HepG2 (cell line): ENCODE measurements at regions not wholly inside any gene's neighbourhood (a gene's known extent, or its start where the extent isn't known, plus 50 kb on each side); places are given as distances from the start of the nearest gene placed in this dataset.

Source experiments
- ATAC-seq: fragments of 200-7000 bp; cut with Tn5 transposase; 3 replicates; pipeline ENCODE4 v1.9.1; 2020; ENCODE audit warnings: mild to moderate bottlenecking, moderate library complexity
- BruUV-seq: library from RNA; stranded (reverse); fragments of 400-500 nt; replicated peaks from 2 replicates; lab custom pipeline; 2021; lab: Mats Ljungman, UMichigan
- CTCF ChIA-PET: fragments of 300-600 bp; formaldehyde crosslinking; extraction: SDS; loops from one replicate; lab custom pipeline; 2021; ENCODE audit warnings: low total read pairs, inconsistent platforms, low intra/inter-chr PET ratio; lab: Yijun Ruan, JAX
- POLR2A ChIA-PET: fragments of 350-600 bp; sonication (Branson Sonifier 250); formaldehyde crosslinking; loops from one replicate; lab custom pipeline; 2020; ENCODE audit warnings: antibody characterized with exemption, inconsistent platforms; lab: Yijun Ruan, JAX
- DNase-seq: peaks from one replicate; pipeline ENCODE4 v3.0.0-alpha.2; 2015; ENCODE audit warnings: low spot score
- FAIRE-seq: peaks from 3 replicates; lab custom pipeline; 2011; peaks lifted over from hg19 to GRCh38; lab: Jason Lieb, UNC
- H2AFZ ChIP-seq: one replicate; pipeline ENCODE4 v1.6.1; 2011; ENCODE audit warnings: low read length, inconsistent platforms
- H3K27ac ChIP-seq: fragments of 300-600 bp; 3 replicates; pipeline ENCODE4 v1.8.0; 2011; ENCODE audit warnings: mixed run types, mild to moderate bottlenecking, mixed read lengths, low read length, inconsistent platforms; ENCODE audit not compliant: insufficient read depth; ENCODE audit errors: extremely low read length
- H3K27me3 ChIP-seq, 2 experiments: fragments of 200-600 bp in 1 of 2; 2 replicates in 1 of 2; 3 replicates in 1 of 2; pipeline versions ENCODE4 v1.6.0 to v1.8.0; 2011; ENCODE audit warnings: low read length in 2 of 2, mild to moderate bottlenecking in 2 of 2, moderate library complexity in 2 of 2, inconsistent platforms in 1 of 2; ENCODE audit not compliant: insufficient read depth in 2 of 2, control insufficient read depth in 1 of 2
- H3K36me3 ChIP-seq, 2 experiments: fragments of 200-600 bp in 1 of 2; replicated peaks in 1 of 2; 2 replicates in 1 of 2; 3 replicates in 1 of 2; pipeline versions ENCODE4 v1.5.1 to v1.8.0; 2011; ENCODE audit warnings: low read length in 2 of 2, inconsistent platforms in 1 of 2; ENCODE audit not compliant: insufficient read depth in 2 of 2, control insufficient read depth in 1 of 2
- H3K4me1 ChIP-seq: 2 replicates; pipeline ENCODE4 v1.5.1; 2012; ENCODE audit warnings: low read length, inconsistent platforms; ENCODE audit not compliant: insufficient read depth
- H3K4me2 ChIP-seq: 2 replicates; pipeline ENCODE4 v1.6.0; 2011; ENCODE audit warnings: low read depth, low read length, inconsistent platforms
- H3K4me3 ChIP-seq, 3 experiments: fragments of 200-600 bp in 1 of 3; sonication (generic), shearing (Covaris generic) in 1 of 3; replicated peaks in 1 of 3; 2 replicates each; pipeline ENCODE4 v1.5.1; 2011 to 2016; ENCODE audit warnings: low read length in 3 of 3, inconsistent platforms in 2 of 3, low read depth in 2 of 3, mild to moderate bottlenecking in 2 of 3, control low read depth in 1 of 3, mixed read lengths in 1 of 3; ENCODE audit not compliant: insufficient read depth in 1 of 3
- H3K79me2 ChIP-seq: one replicate; pipeline ENCODE4 v1.6.1; 2011; ENCODE audit warnings: low read length, inconsistent platforms; ENCODE audit not compliant: insufficient read depth
- H3K9ac ChIP-seq: 2 replicates; pipeline ENCODE4 v1.6.0; 2011; ENCODE audit warnings: mild to moderate bottlenecking, low read depth, low read length, inconsistent platforms; ENCODE audit not compliant: insufficient read depth
- H3K9me3 ChIP-seq: 2 replicates; pipeline ENCODE4 v1.5.1; 2012; ENCODE audit warnings: mild to moderate bottlenecking, low read length
- H4K20me1 ChIP-seq: 2 replicates; pipeline ENCODE4 v1.6.0; 2011; ENCODE audit warnings: inconsistent platforms, mild to moderate bottlenecking, low read length, moderate library complexity; ENCODE audit not compliant: insufficient read depth
- KAT2B ChIP-seq: fragments of 150-350 bp; IDR thresholded peaks from 2 replicates; pipeline ENCODE4 v1.6.1; 2014; ENCODE audit warnings: low read depth, low read length, borderline replicate concordance
- RAD51 ChIP-seq: fragments of 450-650 bp; IDR thresholded peaks from 2 replicates; pipeline ENCODE4 v1.6.1; 2016; ENCODE audit warnings: borderline replicate concordance
- SRF ChIP-seq: IDR thresholded peaks from 2 replicates; pipeline ENCODE4 v1.6.1; 2011; ENCODE audit warnings: mild to moderate bottlenecking, low read depth, low read length, moderate library complexity
- TFDP1 ChIP-seq: IDR thresholded peaks from 2 replicates; pipeline ENCODE4 v1.6.1; 2016; ENCODE audit warnings: missing compliant biosample characterization, missing genetic modification reagents, borderline replicate concordance
- ZMAT3 ChIP-seq: sonication (generic); formaldehyde crosslinking; conservative IDR thresholded peaks from 2 replicates; pipeline ENCODE4 v1.7.0; 2021; ENCODE audit warnings: missing genetic modification reagents
- ZNF230 ChIP-seq: sonication (generic); formaldehyde crosslinking; IDR thresholded peaks from 2 replicates; pipeline ENCODE4 v1.4.0; 2020; ENCODE audit warnings: mild to moderate bottlenecking, missing genetic modification reagents
- ZNF317 ChIP-seq: sonication (generic); formaldehyde crosslinking; IDR thresholded peaks from 2 replicates; pipeline ENCODE4 v1.5.0; 2020; ENCODE audit warnings: mild to moderate bottlenecking, missing genetic modification reagents
- ZNF382 ChIP-seq: sonication (generic); formaldehyde crosslinking; IDR thresholded peaks from 2 replicates; pipeline ENCODE4 v1.5.0; 2020; ENCODE audit warnings: missing genetic modification reagents, mild to moderate bottlenecking, borderline replicate concordance
- ZNF792 ChIP-seq: IDR thresholded peaks from 2 replicates; pipeline ENCODE4 v1.6.1; 2016
- in situ Hi-C: cut with HindIII; loops from 2 replicates; pipeline ENCODE4 v1.10.0; 2017; ENCODE audit warnings: low pct_unique_long_range_greater_than_20kb; ENCODE audit not compliant: extremely low pct_ligation_motif_present
- intact Hi-C: fragments of 100-400 bp; cut with micrococcal nuclease; formaldehyde crosslinking; loops from one replicate; pipeline ENCODE4 v1.10.0; 2022; ENCODE audit not compliant: unreplicated experiment
- TF ChIP-seq, protein P1 (sequence below): IDR thresholded peaks from 2 replicates; pipeline ENCODE4 v1.6.1; 2016; ENCODE audit warnings: low read depth, missing genetic modification reagents, missing compliant biosample characterization
- TF ChIP-seq, protein P2 (sequence below): sonication (generic); formaldehyde crosslinking; IDR thresholded peaks from 2 replicates; pipeline ENCODE4 v1.5.0; 2020; ENCODE audit warnings: mild to moderate bottlenecking, missing genetic modification reagents, borderline replicate concordance
- TF ChIP-seq, protein P3 (sequence below): IDR thresholded peaks from 2 replicates; pipeline ENCODE4 v1.6.1; 2016; ENCODE audit warnings: missing genetic modification reagents, missing compliant biosample characterization

GRCh38 chr12:30462249-30462648 is 233.4 kb downstream of the IPO8 start (continued):
- TF ChIP-seq, protein P1, sequence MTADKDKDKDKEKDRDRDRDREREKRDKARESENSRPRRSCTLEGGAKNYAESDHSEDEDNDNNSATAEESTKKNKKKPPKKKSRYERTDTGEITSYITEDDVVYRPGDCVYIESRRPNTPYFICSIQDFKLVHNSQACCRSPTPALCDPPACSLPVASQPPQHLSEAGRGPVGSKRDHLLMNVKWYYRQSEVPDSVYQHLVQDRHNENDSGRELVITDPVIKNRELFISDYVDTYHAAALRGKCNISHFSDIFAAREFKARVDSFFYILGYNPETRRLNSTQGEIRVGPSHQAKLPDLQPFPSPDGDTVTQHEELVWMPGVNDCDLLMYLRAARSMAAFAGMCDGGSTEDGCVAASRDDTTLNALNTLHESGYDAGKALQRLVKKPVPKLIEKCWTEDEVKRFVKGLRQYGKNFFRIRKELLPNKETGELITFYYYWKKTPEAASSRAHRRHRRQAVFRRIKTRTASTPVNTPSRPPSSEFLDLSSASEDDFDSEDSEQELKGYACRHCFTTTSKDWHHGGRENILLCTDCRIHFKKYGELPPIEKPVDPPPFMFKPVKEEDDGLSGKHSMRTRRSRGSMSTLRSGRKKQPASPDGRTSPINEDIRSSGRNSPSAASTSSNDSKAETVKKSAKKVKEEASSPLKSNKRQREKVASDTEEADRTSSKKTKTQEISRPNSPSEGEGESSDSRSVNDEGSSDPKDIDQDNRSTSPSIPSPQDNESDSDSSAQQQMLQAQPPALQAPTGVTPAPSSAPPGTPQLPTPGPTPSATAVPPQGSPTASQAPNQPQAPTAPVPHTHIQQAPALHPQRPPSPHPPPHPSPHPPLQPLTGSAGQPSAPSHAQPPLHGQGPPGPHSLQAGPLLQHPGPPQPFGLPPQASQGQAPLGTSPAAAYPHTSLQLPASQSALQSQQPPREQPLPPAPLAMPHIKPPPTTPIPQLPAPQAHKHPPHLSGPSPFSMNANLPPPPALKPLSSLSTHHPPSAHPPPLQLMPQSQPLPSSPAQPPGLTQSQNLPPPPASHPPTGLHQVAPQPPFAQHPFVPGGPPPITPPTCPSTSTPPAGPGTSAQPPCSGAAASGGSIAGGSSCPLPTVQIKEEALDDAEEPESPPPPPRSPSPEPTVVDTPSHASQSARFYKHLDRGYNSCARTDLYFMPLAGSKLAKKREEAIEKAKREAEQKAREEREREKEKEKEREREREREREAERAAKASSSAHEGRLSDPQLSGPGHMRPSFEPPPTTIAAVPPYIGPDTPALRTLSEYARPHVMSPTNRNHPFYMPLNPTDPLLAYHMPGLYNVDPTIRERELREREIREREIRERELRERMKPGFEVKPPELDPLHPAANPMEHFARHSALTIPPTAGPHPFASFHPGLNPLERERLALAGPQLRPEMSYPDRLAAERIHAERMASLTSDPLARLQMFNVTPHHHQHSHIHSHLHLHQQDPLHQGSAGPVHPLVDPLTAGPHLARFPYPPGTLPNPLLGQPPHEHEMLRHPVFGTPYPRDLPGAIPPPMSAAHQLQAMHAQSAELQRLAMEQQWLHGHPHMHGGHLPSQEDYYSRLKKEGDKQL (CRISPR knock-in tag) = no peak

GRCh38 chr12:30461026-30461615 is 234.5 kb downstream of the IPO8 start:
- intact Hi-C loops = no loop called here
- H2AFZ ChIP-seq = no peak overlapping the region
- H4K20me1 ChIP-seq = no peaks in the 10 kb centered on the region
- CTCF ChIA-PET = no interaction called here
- no peak for ATAC-seq
- H3K9ac ChIP-seq = no peak overlapping the region
- no peaks in the 10 kb centered on the region for H3K79me2 ChIP-seq
- DNase-seq = no peak
- H3K27ac ChIP-seq = no peak overlapping the region
- no peaks in the 10 kb centered on the region for H3K9me3 ChIP-seq
- no peak for FAIRE-seq
- no peaks in the 10 kb centered on the region for H3K27me3 ChIP-seq
- H3K4me3 ChIP-seq = no peak overlapping the region
- POLR2A ChIA-PET = no interaction called here
- TF ChIP-seq ZMAT3 (CRISPR knock-in tag) = no peak
- TF ChIP-seq RAD51 = no peak
- no peak for TF ChIP-seq TFDP1 (CRISPR knock-in tag)
- TF ChIP-seq, protein P2, sequence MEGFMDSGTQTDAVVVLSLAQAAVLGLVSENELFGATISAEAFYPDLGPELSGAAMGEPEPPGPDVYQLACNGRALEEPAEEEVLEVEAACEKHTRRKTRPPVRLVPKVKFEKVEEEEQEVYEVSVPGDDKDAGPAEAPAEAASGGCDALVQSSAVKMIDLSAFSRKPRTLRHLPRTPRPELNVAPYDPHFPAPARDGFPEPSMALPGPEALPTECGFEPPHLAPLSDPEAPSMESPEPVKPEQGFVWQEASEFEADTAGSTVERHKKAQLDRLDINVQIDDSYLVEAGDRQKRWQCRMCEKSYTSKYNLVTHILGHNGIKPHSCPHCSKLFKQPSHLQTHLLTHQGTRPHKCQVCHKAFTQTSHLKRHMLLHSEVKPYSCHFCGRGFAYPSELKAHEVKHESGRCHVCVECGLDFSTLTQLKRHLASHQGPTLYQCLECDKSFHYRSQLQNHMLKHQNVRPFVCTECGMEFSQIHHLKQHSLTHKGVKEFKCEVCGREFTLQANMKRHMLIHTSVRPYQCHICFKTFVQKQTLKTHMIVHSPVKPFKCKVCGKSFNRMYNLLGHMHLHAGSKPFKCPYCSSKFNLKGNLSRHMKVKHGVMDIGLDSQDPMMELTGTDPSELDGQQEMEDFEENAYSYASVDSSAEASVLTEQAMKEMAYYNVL (CRISPR knock-in tag) = no peak
- TF ChIP-seq KAT2B = no peak
- TF ChIP-seq ZNF382 (CRISPR knock-in tag) = no peak
- no peak for TF ChIP-seq ZNF317 (CRISPR knock-in tag)
- TF ChIP-seq SRF = no peak
- TF ChIP-seq, protein P3, sequence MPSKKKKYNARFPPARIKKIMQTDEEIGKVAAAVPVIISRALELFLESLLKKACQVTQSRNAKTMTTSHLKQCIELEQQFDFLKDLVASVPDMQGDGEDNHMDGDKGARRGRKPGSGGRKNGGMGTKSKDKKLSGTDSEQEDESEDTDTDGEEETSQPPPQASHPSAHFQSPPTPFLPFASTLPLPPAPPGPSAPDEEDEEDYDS (CRISPR knock-in tag) = no peak
- TF ChIP-seq ZNF230 = no peak
- no peak for TF ChIP-seq ZNF792 (CRISPR knock-in tag)
- TF ChIP-seq, all 625 proteins: peak for 0
- no TSS peak for BruUV-seq
- Histone ChIP-seq H3K4me2 (no peak overlapping the region), H3K36me3 (no peaks in the 10 kb centered on the region), H3K4me1 (0 out of 2 replicates have a peak, but pooled peaks cover 5% of the 10 kb centered on the region)
- in situ Hi-C loops = no loop called here
